ENCODE measurements at regions not wholly inside any gene's neighbourhood (a gene's known extent, or its start where the extent isn't known, plus 50 kb on each side); places are given as distances from the start of the nearest gene placed in this dataset.
A peak's percentile ranks its signal among the peaks of the same experiment; 100 is the strongest.
"Not testable (repeated sequence)": the region's sequence is repeated elsewhere in the genome, so short reads cannot be mapped to it uniquely, and the experiment has no call there.

DNA sequence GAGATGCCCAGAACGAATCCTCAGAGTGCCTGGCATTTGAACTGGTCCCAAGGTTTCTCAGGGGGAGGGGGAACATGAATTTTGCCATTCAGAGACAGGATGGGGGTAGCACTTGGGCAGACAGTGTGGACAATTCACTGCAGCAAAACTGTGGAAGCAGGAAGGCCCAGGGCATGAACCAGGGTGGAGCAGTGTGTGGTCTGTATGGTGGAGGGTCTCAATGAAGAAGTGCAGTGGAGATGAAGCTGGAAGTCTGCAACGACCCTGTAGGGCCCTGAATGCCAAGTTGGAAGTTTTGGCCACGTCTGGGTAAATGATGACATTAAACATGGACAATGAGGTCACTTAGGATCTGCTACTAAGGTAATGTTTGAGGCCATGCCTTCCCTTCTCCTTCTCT is 273.9 kb downstream of the CDK5RAP2 start:
- ATAC-seq (no peak), DNase-seq (ENCODE audit: low spot score in 2 of 2) (no peak)
- Mint-ChIP-seq H3K9me3 (no peaks in the 10 kb centered on the region), H3K27ac (no peak overlapping the region), H3K36me3 (no peaks in the 10 kb centered on the region)

DNA sequence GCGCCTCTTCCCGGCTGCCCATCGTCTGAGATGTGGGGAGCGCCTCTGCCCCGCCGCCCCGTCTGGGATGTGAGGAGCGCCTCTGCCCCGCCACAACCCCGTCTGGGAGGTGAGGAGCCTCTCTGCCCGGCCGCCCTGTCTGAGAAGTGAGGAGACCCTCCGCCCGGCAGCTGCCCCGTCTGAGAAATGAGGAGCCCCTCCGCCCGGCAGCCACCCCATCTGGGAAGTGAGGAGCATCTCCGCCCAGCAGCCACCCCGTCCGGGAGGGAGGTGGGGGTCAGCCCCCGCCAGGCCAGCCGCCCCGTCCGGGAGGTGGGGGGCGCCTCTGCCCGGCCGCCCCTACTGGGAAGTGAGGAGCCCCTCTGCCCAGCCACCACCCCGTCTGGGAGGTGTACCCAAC is 275.1 kb downstream of the CDK5RAP2 start:
- H3K36me3 Mint-ChIP-seq; H3K27ac Mint-ChIP-seq; H3K9me3 Mint-ChIP-seq; ATAC-seq; DNase-seq (ENCODE audit: low spot score in 2 of 2): not testable (repeated sequence)

DNA sequence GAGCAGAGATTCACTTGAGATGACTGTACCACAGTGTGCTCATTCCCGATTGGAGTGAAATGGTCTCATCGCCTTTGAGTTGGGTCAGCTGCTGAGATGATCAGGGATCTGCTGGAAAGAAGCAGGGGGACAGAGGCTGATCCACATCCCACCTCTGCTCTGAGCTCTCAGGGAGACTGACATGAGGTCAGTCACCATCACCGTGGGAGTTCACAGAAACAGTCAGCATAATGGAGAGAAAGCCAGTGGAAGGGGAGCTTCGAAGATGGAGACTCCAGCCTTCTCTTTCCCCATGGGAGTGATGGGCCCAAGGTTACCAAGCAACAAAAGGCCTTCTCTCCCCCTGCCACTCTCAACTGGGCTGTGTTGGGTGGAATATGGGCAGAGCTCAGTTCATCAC is 276.4 kb downstream of the CDK5RAP2 start:
- DNase-seq (ENCODE audit: low spot score in 2 of 2) (no peak), ATAC-seq (no peak)
- Mint-ChIP-seq H3K27ac (no peak overlapping the region), H3K9me3 (no peaks in the 10 kb centered on the region), H3K36me3 (no peaks in the 10 kb centered on the region)

DNA sequence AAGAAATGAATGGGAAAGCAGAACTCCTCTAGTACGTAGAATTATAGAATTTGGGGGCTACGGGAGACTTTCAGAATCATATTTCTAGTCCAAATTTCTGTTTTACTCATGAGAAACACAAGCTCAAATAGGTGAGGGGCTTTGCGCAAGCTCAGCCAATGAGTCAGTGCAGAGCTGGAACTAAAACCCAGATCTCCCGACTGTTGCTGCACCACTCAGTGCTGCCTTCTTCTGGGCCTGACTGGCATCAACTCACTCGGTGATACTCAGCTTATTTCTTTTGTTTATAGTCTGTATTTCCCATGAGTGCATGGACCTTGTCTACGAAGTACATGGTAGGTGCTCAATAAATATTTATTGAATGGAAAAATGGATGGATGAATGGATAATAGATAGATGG is 280.2 kb downstream of the CDK5RAP2 start:
- Mint-ChIP-seq H3K27ac (no peak overlapping the region), H3K36me3 (no peaks in the 10 kb centered on the region), H3K9me3 (no peaks in the 10 kb centered on the region)
- no peak for ATAC-seq
- DNase-seq (ENCODE audit: low spot score in 2 of 2): no peak

DNA sequence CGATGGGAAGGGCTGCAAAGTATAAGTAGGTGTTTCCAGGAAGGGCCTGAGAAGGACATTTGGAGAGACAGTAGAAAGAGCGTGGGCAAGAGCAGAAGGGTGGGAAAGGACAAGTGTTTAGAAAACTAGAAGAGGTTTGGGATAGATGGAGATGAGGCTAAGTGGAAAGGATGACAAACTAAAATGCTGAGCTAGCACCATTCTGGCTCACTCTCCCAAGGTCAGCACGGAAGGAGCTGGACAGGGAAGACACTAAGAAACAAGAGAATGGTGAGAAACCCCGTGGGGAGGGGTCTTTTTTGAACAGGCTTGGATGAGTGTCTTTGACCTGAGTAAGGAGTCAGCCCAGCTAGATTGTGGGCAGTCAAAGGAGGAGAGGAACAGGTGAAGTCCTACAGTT is 286.0 kb downstream of the CDK5RAP2 start:
- ATAC-seq (no peak), DNase-seq (ENCODE audit: low spot score in 2 of 2) (no peak)
- H3K27ac Mint-ChIP-seq: no peak overlapping the region
- H3K9me3 Mint-ChIP-seq: no peaks in the 10 kb centered on the region
- H3K36me3 Mint-ChIP-seq: no peaks in the 10 kb centered on the region

DNA sequence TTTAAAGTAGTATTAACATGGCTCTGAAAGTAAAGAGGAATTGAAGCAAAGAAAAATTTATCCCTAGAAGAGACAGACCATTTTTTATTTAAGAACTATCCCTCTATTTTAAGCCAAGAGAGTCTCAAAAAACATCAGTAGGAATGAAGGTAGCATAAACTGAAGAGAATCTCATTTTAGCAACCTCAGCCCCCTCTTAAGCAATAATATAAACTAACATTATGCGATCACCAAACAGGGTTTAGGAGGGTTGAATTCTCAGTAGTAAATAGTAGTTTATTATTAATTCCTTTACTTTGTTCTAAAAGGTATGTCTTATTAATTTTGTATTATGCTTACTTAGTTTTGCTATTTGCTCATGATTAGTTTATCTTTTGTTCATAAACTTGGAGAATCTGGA is 287.4 kb downstream of the CDK5RAP2 start:
- ATAC-seq: no peak
- no peak overlapping the region for H3K27ac Mint-ChIP-seq
- no peak for DNase-seq (ENCODE audit: low spot score in 2 of 2)
- no peaks in the 10 kb centered on the region for H3K9me3 Mint-ChIP-seq
- no peaks in the 10 kb centered on the region for H3K36me3 Mint-ChIP-seq

DNA sequence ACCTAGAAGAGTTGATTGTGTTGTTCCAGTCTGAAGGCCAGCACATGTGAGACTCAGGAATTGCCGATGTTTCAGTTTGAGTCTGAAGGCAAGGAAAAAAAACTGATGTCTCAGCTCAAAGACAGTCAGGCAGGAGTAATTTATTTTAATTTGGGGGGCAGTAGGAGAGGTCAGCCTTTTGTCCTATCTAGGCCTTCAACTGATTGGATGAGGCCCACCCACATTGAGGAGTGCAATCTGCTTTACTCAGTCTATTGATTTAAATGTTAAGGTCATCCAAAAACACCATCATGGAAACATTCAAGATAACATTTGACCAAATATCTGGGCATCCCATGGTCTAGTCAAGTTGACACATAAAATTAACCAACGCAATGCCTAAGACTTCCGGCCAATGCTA is 288.9 kb downstream of the CDK5RAP2 start:
- no peak overlapping the region for H3K27ac Mint-ChIP-seq
- H3K36me3 Mint-ChIP-seq: no peaks in the 10 kb centered on the region
- no peak for DNase-seq (ENCODE audit: low spot score in 2 of 2)
- no peaks in the 10 kb centered on the region for H3K9me3 Mint-ChIP-seq
- ATAC-seq: no peak

DNA sequence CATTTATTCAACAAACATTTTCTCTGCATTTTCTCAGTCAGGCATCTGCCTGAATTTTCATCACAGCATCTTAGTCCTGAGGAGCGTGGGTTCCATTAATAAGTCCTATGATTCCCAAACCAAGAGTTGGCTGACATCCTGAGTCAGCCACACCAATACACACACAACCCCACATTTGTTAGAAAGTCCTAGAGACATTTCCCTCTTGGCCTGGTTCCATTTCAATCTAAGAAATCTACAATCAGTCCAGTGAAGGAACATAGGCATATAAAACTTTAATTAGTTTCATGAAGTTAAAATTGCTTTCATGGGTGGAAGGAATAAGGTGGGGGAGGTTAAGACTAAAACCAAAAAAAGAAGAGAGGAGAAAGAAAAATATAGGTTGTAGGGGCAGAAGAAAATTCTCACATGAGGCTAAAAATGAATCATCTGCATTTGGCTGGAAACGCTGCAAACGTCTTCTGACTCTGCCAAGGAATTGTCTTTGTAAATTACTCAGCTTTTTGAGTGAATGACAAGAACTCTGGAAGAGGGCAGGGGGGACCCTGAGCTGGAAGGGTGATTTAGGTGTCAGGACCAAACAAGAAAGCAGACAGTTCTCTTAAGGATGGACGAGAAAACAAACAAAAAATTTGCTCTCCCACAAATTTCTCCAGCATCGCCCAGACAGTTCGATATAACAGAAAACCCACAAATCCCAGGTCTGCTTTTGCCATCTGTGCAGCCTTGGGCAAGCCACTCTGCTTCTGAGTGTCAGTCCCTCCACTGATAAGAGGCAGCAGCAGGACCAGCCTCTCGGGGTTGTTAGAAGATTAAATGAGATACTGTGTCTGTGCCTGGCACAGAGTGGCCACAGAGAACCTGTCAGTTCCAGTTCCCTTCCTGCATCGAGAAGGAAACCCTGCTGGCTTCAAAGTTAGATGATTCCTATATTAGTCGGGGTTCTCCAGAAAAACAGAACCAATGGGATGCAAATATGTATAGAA is 289.7 kb downstream of the CDK5RAP2 start:
- H3K9me3 Mint-ChIP-seq: no peaks in the 10 kb centered on the region
- no peak overlapping the region for H3K27ac Mint-ChIP-seq
- no peaks in the 10 kb centered on the region for H3K36me3 Mint-ChIP-seq
- DNase-seq (ENCODE audit: low spot score in 2 of 2) (no peak), ATAC-seq (no peak)

DNA sequence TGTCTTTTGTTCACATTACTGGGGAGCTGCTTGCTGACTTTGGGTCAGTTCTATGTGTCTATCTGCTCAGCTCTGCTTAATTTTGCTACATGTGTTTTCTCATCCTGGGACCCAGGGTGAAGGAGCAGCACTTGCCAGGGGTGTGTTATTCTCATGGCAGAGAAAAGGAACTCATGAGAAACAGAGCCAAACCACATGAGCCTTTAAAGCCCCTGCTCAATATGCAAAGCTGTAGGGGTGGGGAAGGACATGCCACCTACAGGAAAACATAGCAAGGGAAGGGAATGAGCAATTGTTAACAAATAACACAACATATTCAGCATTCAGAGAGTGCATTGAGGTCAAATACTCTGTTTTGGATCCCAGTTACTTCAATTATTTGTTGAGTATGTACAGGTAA is 290.9 kb downstream of the CDK5RAP2 start:
- H3K36me3 Mint-ChIP-seq: no peaks in the 10 kb centered on the region
- DNase-seq (ENCODE audit: low spot score in 2 of 2): no peak
- no peak for ATAC-seq
- no peaks in the 10 kb centered on the region for H3K9me3 Mint-ChIP-seq
- no peak overlapping the region for H3K27ac Mint-ChIP-seq

DNA sequence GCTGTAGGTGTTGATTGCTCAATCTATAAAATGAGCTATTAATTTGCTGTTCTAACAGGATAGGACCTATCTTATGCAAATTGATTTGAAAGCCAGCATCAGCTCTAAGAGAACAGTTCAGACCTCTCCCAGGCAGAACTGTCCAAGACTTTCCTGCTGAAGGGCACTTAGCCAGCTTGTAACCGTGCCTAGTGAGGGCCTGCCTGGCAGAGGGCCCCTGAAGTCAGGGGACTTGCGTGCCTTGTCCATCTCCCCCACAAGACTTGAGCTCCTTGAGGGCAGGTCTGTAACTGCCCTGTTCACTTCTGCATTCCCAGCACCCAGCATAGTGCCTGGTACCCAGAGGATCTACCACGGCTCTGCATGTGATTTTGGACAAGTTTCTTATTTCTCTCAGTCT is 293.4 kb downstream of the CDK5RAP2 start:
- no peak for DNase-seq (ENCODE audit: low spot score in 2 of 2)
- no peaks in the 10 kb centered on the region for H3K36me3 Mint-ChIP-seq

DNA sequence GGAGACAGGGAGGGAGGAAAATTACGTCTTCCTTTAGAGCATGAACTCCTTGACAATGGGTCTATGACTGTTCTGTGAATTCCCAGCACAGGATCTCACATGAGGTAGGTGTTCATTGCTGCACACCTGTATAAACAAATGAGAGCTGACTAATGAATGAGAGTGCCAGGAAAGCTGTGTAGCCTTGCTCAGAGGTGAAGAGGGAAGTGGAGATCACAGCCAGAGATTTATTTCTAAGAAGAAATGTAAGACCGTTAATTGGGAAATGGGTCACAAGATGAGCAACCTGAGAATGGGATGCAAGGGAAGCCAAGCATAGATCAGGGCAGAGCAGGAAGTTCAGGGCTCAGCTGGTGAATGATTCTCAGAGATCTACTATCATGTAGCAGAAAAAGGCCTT is 295.1 kb downstream of the CDK5RAP2 start:
- DNase-seq (ENCODE audit: low spot score in 2 of 2): no peak
- no peaks in the 10 kb centered on the region for H3K36me3 Mint-ChIP-seq
- no peak overlapping the region for H3K27ac Mint-ChIP-seq
- H3K9me3 Mint-ChIP-seq: no peaks in the 10 kb centered on the region
- ATAC-seq: no peak

More for the DNA sequence above, 293.4 kb downstream of the CDK5RAP2 start:
- no peak for ATAC-seq
- Mint-ChIP-seq H3K27ac (no peak overlapping the region), H3K9me3 (no peaks in the 10 kb centered on the region)

DNA sequence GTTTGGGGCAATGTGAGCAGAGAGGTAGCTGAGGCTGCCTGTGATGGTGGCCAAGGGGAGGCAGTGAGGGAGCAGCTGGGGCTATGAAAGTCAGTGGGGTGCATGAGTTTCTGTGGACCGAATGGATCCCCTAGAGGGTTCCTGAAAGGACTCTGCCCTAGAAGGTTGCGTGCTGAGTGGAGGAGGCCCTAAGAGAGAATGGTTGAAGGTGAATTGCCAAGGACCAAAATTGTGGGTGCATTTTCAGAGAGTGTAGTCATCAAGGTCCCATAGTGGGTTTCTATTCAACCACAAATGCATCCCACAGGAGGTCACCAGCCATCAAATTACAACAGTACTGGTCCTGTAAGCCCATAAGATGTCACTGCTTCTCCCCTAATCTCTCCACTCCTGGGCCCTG is 298.3 kb downstream of the CDK5RAP2 start:
- Mint-ChIP-seq H3K9me3 (no peaks in the 10 kb centered on the region), H3K36me3 (no peaks in the 10 kb centered on the region), H3K27ac (peak overlapping the region in 1 of 2 donors; percentile 74)
- ATAC-seq (peak in 1 of 2 donors; percentile 39), DNase-seq (ENCODE audit: low spot score in 2 of 2) (no peak)

DNA sequence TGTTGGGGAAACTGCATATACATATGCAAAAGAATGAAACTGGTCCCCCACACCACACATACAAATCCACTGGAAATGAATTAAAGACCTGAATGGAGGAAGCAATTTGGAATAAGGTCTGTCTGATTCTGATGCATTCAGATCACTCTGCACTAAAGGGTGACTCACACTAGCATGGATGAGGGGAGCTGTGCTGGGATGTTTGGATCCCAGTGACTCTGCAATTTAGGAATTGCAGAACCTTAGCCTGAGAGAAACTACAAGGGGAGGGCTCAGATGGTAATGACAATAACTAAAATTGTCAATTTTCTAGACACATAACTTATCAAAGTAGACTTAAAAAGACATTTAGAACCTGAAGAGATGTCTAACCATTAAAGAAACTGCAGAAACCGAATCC is 312.0 kb downstream of the CDK5RAP2 start:
- DNase-seq (ENCODE audit: low spot score in 2 of 2) (no peak), ATAC-seq (no peak)
- Mint-ChIP-seq H3K9me3 (peaks cover 0 to 2% of the 10 kb centered on the region in 2 donors), H3K27ac (no peak overlapping the region), H3K36me3 (peaks cover 0 to 2% of the 10 kb centered on the region in 2 donors)

DNA sequence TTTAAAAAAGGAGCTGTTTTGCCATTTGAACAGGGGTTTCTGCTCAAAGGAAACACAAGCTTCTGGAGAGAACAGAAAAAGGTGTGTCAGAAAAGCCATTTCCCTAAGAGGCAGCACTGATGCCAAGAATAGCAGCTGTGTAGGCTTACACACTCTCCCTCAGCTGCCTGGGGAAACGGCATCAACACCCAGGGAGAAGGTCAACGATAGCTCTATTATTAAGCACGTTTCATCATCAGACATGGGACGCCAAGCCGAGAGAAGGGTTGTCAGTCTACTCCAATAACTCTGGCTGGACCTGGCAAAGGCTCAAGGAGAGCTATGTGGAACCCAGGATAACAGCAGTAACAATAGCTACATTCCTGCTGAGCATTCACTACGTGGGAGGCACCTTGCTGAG is 314.2 kb downstream of the CDK5RAP2 start:
- ATAC-seq (no peak), DNase-seq (ENCODE audit: low spot score in 2 of 2) (no peak)
- no peaks in the 10 kb centered on the region for H3K9me3 Mint-ChIP-seq
- no peaks in the 10 kb centered on the region for H3K36me3 Mint-ChIP-seq
- H3K27ac Mint-ChIP-seq: no peak overlapping the region

DNA sequence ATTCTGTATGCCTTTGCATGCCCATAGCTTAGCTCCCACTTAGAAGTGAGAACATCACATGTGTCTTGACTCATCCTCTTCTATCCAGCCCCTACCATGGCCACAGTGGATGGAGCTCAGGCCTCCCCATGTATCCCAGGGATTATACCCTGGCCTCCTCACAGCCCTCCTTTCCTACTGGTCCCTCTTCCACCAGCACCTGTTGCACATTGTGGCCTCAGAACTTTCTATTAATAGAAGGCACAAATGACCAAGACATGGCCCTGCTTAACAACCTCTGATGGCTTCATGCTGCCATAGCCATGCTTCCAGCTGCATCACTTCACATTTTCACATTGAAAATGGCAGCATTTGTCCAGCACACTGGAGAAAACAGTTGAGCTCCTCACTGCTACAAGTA is 315.4 kb downstream of the CDK5RAP2 start:
- H3K27ac Mint-ChIP-seq: no peak overlapping the region
- ATAC-seq: no peak

DNA sequence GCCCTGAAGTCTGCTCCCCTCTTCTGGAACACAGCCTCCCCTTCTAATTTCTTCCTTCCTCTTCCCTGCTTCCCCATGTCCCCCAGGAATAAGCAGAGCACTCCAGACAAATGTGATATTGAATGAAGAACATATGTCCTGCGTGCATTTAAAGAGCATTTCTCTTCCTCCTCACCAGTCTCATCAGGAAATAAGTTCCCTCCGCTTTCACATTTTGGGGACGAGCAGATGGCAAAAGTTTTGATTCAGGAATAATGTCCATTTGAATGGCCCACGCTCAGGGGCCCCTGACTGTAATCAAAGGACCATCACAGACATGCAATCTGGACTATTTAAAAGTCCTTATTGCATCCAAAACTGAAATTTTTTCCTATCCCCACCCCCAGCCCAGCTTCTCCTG is 316.1 kb downstream of the CDK5RAP2 start:
- DNase-seq (ENCODE audit: low spot score in 2 of 2) (no peak), ATAC-seq (no peak)
- no peaks in the 10 kb centered on the region for H3K36me3 Mint-ChIP-seq
- H3K9me3 Mint-ChIP-seq: no peaks in the 10 kb centered on the region
- H3K27ac Mint-ChIP-seq: no peak overlapping the region

More for the DNA sequence above, 315.4 kb downstream of the CDK5RAP2 start:
- Mint-ChIP-seq H3K36me3 (no peaks in the 10 kb centered on the region), H3K9me3 (no peaks in the 10 kb centered on the region)
- no peak for DNase-seq (ENCODE audit: low spot score in 2 of 2)

DNA sequence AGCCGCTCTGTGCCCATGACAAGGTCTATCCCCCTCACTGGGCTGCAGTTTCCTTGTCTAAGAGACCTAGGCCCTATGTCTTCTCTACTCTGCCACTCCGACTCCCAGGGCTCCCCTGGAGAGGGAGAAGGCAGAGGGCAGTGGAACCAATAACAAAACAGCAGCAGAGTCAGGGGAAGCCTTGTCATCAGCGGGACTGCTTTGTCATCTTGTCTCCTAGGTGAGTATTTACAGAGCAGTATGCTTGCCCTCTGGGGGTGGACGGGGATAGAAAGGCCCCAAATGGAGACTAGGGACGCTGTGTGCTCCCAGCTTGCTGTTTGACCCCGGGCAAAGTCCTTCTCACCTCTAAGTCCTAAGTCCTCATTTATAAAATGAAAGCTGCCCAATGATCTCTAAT is 318.5 kb downstream of the CDK5RAP2 start:
- no peaks in the 10 kb centered on the region for H3K36me3 Mint-ChIP-seq
- DNase-seq (ENCODE audit: low spot score in 2 of 2) (no peak), ATAC-seq (no peak)
- no peaks in the 10 kb centered on the region for H3K9me3 Mint-ChIP-seq
- no peak overlapping the region for H3K27ac Mint-ChIP-seq

DNA sequence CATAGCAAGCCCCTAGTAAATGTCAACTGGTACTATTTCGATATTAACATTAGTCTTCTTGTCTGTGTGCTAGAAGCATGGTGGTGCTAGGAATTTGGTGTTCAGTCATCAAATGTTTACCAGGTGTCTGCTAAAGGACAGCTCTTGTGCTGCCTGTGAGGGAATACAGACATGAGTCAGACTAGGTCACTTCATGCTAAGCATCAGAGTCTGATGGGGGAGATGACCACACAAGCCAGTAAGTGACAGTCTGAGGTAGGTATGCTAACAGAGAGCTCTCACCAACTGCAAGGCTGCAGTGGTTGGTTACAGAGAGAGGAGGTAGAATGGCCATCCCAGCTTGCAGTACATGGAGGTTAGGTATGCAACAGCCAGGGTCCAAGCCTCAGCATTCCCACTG is 320.9 kb downstream of the CDK5RAP2 start:
- ATAC-seq (no peak), DNase-seq (ENCODE audit: low spot score in 2 of 2) (no peak)
- H3K36me3 Mint-ChIP-seq: no peaks in the 10 kb centered on the region
- no peaks in the 10 kb centered on the region for H3K9me3 Mint-ChIP-seq
- no peak overlapping the region for H3K27ac Mint-ChIP-seq
